B cell (primary cell): ENCODE measurements at regions not wholly inside any gene's neighbourhood (a gene's known extent, or its start where the extent isn't known, plus 50 kb on each side); places are given as distances from the start of the nearest gene placed in this dataset.

Source experiments
- ATAC-seq: fragments of 200-7000 bp; cut with Tn5 transposase; one replicate; pipeline ENCODE4 v1.10.0; 2021; ENCODE audit warnings: low read depth, mild to moderate bottlenecking, moderate number of reproducible peaks, moderate library complexity
- CTCF ChIA-PET: fragments of 350-600 bp; sonication (Branson Sonifier 250); formaldehyde crosslinking; loops from one replicate; lab custom pipeline; 2021; ENCODE audit warnings: antibody characterized with exemption, inconsistent platforms; lab: Charles Lee
- POLR2A ChIA-PET: fragments of 350-600 bp; sonication (Branson Sonifier 250); formaldehyde crosslinking; loops from one replicate; lab custom pipeline; 2021; ENCODE audit warnings: antibody characterized with exemption; lab: Charles Lee
- DNase-seq: peaks from one replicate; pipeline ENCODE4 v3.0.0; 2013
- H2AFZ ChIP-seq: 2 replicates; pipeline ENCODE4 v1.6.1; 2012; ENCODE audit warnings: mild to moderate bottlenecking, low read depth, low read length; ENCODE audit not compliant: insufficient read depth, poor library complexity, severe bottlenecking
- H3K27ac ChIP-seq, 2 donors: 1 replicate in 1 of 2; 2 replicates in 1 of 2; pipeline ENCODE4 v1.5.1; 2012 to 2013; ENCODE audit warnings: low read length in 2 of 2, mild to moderate bottlenecking in 2 of 2, moderate library complexity in 1 of 2
- H3K27me3 ChIP-seq, 4 experiments: fragments of 200-600 bp in 1 of 4; sonication (generic) in 1 of 4; replicated peaks in 1 of 4; 1 replicate in 2 of 4; 2 replicates in 2 of 4; pipeline versions ENCODE4 v1.6.1 to v1.7.0; 2013 to 2016; ENCODE audit warnings: low read length in 3 of 4, mild to moderate bottlenecking in 2 of 4, mixed read lengths in 1 of 4, moderate library complexity in 1 of 4; ENCODE audit not compliant: insufficient read depth in 4 of 4, control insufficient read depth in 3 of 4; ENCODE audit errors: control extremely low read depth in 1 of 4
- H3K36me3 ChIP-seq, 2 experiments: replicated peaks in 1 of 2; 1 replicate in 1 of 2; 2 replicates in 1 of 2; pipeline versions ENCODE4 v1.6.1 to v1.7.1; 2013; ENCODE audit warnings: low read length in 1 of 2; ENCODE audit not compliant: insufficient read depth in 2 of 2, control insufficient read depth in 1 of 2; ENCODE audit errors: control extremely low read depth in 1 of 2, extremely low read depth in 1 of 2
- H3K4me1 ChIP-seq, 2 donors: fragments of 200-600 bp in 1 of 2; sonication (generic) in 1 of 2; 1 replicate in 1 of 2; 2 replicates in 1 of 2; pipeline versions ENCODE4 v1.5.1 to v1.6.1; 2013 to 2017; ENCODE audit warnings: low read length in 2 of 2; ENCODE audit not compliant: control insufficient read depth in 2 of 2, insufficient read depth in 2 of 2
- H3K4me2 ChIP-seq: replicated peaks from 2 replicates; pipeline ENCODE3; 2012; ENCODE audit warnings: mild to moderate bottlenecking, low read depth, low read length; ENCODE audit not compliant: poor library complexity, severe bottlenecking
- H3K4me3 ChIP-seq, 5 experiments: fragments of 200-600 bp in 1 of 5; sonication (generic) in 1 of 5; 1 replicate in 3 of 5; 2 replicates in 2 of 5; pipeline versions ENCODE4 v1.5.1 to v1.7.0; 2011 to 2016; ENCODE audit warnings: low read length in 4 of 5, mild to moderate bottlenecking in 4 of 5, low read depth in 2 of 5, control low read depth in 1 of 5, moderate library complexity in 1 of 5; ENCODE audit not compliant: insufficient read depth in 1 of 5; ENCODE audit errors: control extremely low read depth in 1 of 5, extremely low read depth in 1 of 5
- H3K79me2 ChIP-seq: fragments of 200-600 bp; sonication (generic); one replicate; pipeline ENCODE4 v1.6.0; 2016; ENCODE audit warnings: low read length; ENCODE audit not compliant: control insufficient read depth, insufficient read depth
- H3K9ac ChIP-seq: fragments of 200-600 bp; sonication (generic); 2 replicates; pipeline ENCODE4 v1.6.1; 2017; ENCODE audit warnings: mild to moderate bottlenecking, low read length, moderate library complexity
- H3K9me3 ChIP-seq, 3 donors: one replicate each; pipeline versions ENCODE4 v1.6.1 to v1.7.1; 2013; ENCODE audit warnings: low read length in 2 of 3; ENCODE audit not compliant: control insufficient read depth in 2 of 3, insufficient read depth in 1 of 3; ENCODE audit errors: control extremely low read depth in 1 of 3
- H4K20me1 ChIP-seq: 2 replicates; pipeline ENCODE4 v1.6.0; 2012; ENCODE audit warnings: mild to moderate bottlenecking, low read length; ENCODE audit not compliant: insufficient read depth, control insufficient read depth, poor library complexity, severe bottlenecking
- H3K27ac Mint-ChIP-seq: one replicate; pipeline ENCODE4 v1.8.0; 2021; ENCODE audit warnings: mixed read lengths
- H3K27me3 Mint-ChIP-seq: one replicate; pipeline ENCODE4 v1.8.0; 2021; ENCODE audit warnings: mixed read lengths
- H3K4me1 Mint-ChIP-seq: one replicate; pipeline ENCODE4 v1.8.0; 2021; ENCODE audit warnings: mixed read lengths
- H3K4me3 Mint-ChIP-seq: one replicate; pipeline ENCODE4 v1.8.0; 2021; ENCODE audit warnings: mixed read lengths
- H3K9me3 Mint-ChIP-seq: one replicate; pipeline ENCODE4 v1.8.0; 2022; ENCODE audit warnings: mixed read lengths; ENCODE audit not compliant: insufficient read depth
- CTCF ChIP-seq: fragments of 200-600 bp; IDR thresholded peaks from one replicate; pipeline ENCODE4 v1.8.0; 2022; ENCODE audit warnings: antibody characterized with exemption, mild to moderate bottlenecking
- EZH2 ChIP-seq: IDR thresholded peaks from 2 replicates; pipeline ENCODE4 v1.6.1; 2012; ENCODE audit warnings: borderline replicate concordance, low read depth, mild to moderate bottlenecking, moderate library complexity, low read length; ENCODE audit not compliant: insufficient read depth, poor library complexity, severe bottlenecking
- WGBS: methylation state at CpG from one replicate; pipeline ENCODE4 v1.1.5; 2013; ENCODE audit warnings: missing lambda C conversion rate; ENCODE audit not compliant: insufficient coverage; 5-methylcytosine and 5-hydroxymethylcytosine counted together
- intact Hi-C: fragments of 100-400 bp; cut with micrococcal nuclease; formaldehyde crosslinking; loops from one replicate; pipeline ENCODE4 v1.10.0; 2022

GRCh38 chr4:29073571-29073970 lies 1646.6 kb upstream of the PCDH7 start:
- Histone ChIP-seq H4K20me1 (no peaks in the 10 kb centered on the region), H3K36me3 (no peaks in the 10 kb centered on the region), H3K9ac (no peak overlapping the region), H3K4me1 (no peaks in the 10 kb centered on the region), H2AFZ (no peak overlapping the region), H3K4me3 (no peak overlapping the region), H3K9me3 (peaks cover 0 to 4% (median 4%) of the 10 kb centered on the region in 3 donors), H3K4me2 (no peak overlapping the region), H3K27me3 (no peaks in the 10 kb centered on the region), H3K79me2 (no peaks in the 10 kb centered on the region), H3K27ac (no peak overlapping the region)
- H3K9me3 Mint-ChIP-seq: no peaks in the 10 kb centered on the region
- ChIA-PET POLR2A (no interaction called here), CTCF (no interaction called here)
- H3K4me1 Mint-ChIP-seq: no peaks in the 10 kb centered on the region
- H3K4me3 Mint-ChIP-seq: no peak overlapping the region
- whole genome bisulfite sequencing: no CpG with 5 or more reads among the region's 1 CpG
- no peak for ATAC-seq
- DNase-seq: no peak
- TF ChIP-seq CTCF (no peak), EZH2 (no peak)
- no peaks in the 10 kb centered on the region for H3K27me3 Mint-ChIP-seq
- no peak overlapping the region for H3K27ac Mint-ChIP-seq
- intact Hi-C loops: no loop called here

GRCh38 chr4:29075366-29075765 lies 1644.8 kb upstream of the PCDH7 start:
- H3K27me3 Mint-ChIP-seq: no peaks in the 10 kb centered on the region
- no peak for TF ChIP-seq EZH2
- H3K4me3 Mint-ChIP-seq: no peak overlapping the region
- H3K4me3 ChIP-seq: no peak overlapping the region
- no peak overlapping the region for H3K9ac ChIP-seq
- H3K27me3 ChIP-seq: no peaks in the 10 kb centered on the region
- peaks cover 0 to 4% (median 4%) of the 10 kb centered on the region in 3 donors for H3K9me3 ChIP-seq
- H3K9me3 Mint-ChIP-seq: peaks cover 2% of the 10 kb centered on the region
- CTCF ChIA-PET: no interaction called here
- H3K4me1 ChIP-seq: no peaks in the 10 kb centered on the region
- ATAC-seq (no peak), DNase-seq (no peak)
- no peaks in the 10 kb centered on the region for H3K36me3 ChIP-seq
- H4K20me1 ChIP-seq: no peaks in the 10 kb centered on the region
- intact Hi-C loops: no loop called here
- no peaks in the 10 kb centered on the region for H3K79me2 ChIP-seq
- H3K27ac Mint-ChIP-seq: no peak overlapping the region
- POLR2A ChIA-PET: no interaction called here
- no peaks in the 10 kb centered on the region for H3K4me1 Mint-ChIP-seq
- no peak overlapping the region for H2AFZ ChIP-seq
- H3K4me2 ChIP-seq: no peak overlapping the region
- WGBS: 94% methylated on average over 5 of the region's 6 CpGs
- no peak overlapping the region for H3K27ac ChIP-seq
